GM12878 (cell line): ENCODE measurements at regions not wholly inside any gene's neighbourhood (a gene's known extent, or its start where the extent isn't known, plus 50 kb on each side); places are given as distances from the start of the nearest gene placed in this dataset.

ENCODE experiments used
- ATAC-seq: fragments of 200-7000 bp; cut with Tn5 transposase; 3 replicates; pipeline ENCODE4 v1.9.1; 2020; ENCODE audit warnings: mild to moderate bottlenecking, moderate library complexity
- BruUV-seq: library from RNA; stranded (reverse); fragments of 400-500 nt; replicated peaks from 2 replicates; lab custom pipeline; 2021; lab: Mats Ljungman, UMichigan
- CTCF ChIA-PET: fragments of 300-600 bp; sonication (Branson Sonifier 250); formaldehyde crosslinking; extraction: SDS; loops from one replicate; lab custom pipeline; 2021; ENCODE audit warnings: inconsistent platforms; lab: Yijun Ruan, JAX
- POLR2A ChIA-PET: fragments of 350-600 bp; formaldehyde crosslinking; extraction: SDS; loops from one replicate; lab custom pipeline; 2021; ENCODE audit warnings: inconsistent platforms; lab: Charles Lee
- RAD21 ChIA-PET: fragments of 300-600 bp; sonication (Branson Sonifier 250); formaldehyde crosslinking; loops from one replicate; lab custom pipeline; 2023; ENCODE audit warnings: antibody characterized with exemption; ENCODE audit not compliant: unreplicated experiment; lab: Charles Lee
- SMC1A ChIA-PET: fragments of 300-600 bp; sonication (Branson Sonifier 250); formaldehyde crosslinking; loops from one replicate; lab custom pipeline; 2023; ENCODE audit not compliant: unreplicated experiment, uncharacterized antibody; lab: Charles Lee
- DNase-seq: peaks from one replicate; pipeline ENCODE4 v3.0.0-alpha.2; 2011; ENCODE audit warnings: low read depth, low spot score
- FAIRE-seq: peaks from 3 replicates; lab custom pipeline; 2011; peaks lifted over from hg19 to GRCh38; lab: Jason Lieb, UNC
- H2AFZ ChIP-seq: 2 replicates; pipeline ENCODE4 v1.6.0; 2011; ENCODE audit warnings: low read depth, low read length, control low read depth; ENCODE audit not compliant: control insufficient read depth
- H3K27ac ChIP-seq: 2 replicates; pipeline ENCODE4 v1.5.1; 2011; ENCODE audit warnings: control low read depth; ENCODE audit not compliant: control insufficient read depth, insufficient read depth
- H3K27me3 ChIP-seq, 2 experiments: replicated peaks in 1 of 2; 2 replicates each; pipeline versions ENCODE4 v1.6.0 to v1.6.1; 2011; ENCODE audit warnings: low read length in 1 of 2; ENCODE audit not compliant: control insufficient read depth in 2 of 2, insufficient read depth in 2 of 2
- H3K36me3 ChIP-seq, 2 experiments: 2 replicates each; pipeline ENCODE4 v1.5.1; 2011; ENCODE audit warnings: low read length in 1 of 2; ENCODE audit not compliant: control insufficient read depth in 2 of 2, insufficient read depth in 2 of 2
- H3K4me1 ChIP-seq: 2 replicates; pipeline ENCODE4 v1.6.1; 2011; ENCODE audit warnings: mild to moderate bottlenecking, low read length, moderate library complexity, mixed read lengths; ENCODE audit not compliant: control insufficient read depth, insufficient read depth
- H3K4me2 ChIP-seq: 2 replicates; pipeline ENCODE4 v1.6.0; 2011; ENCODE audit warnings: control low read depth; ENCODE audit not compliant: control insufficient read depth, insufficient read depth
- H3K4me3 ChIP-seq: fragments of 200-600 bp; sonication (generic); 2 replicates; pipeline ENCODE4 v1.5.1; 2016
- H3K79me2 ChIP-seq: 2 replicates; pipeline ENCODE4 v1.6.0; 2011; ENCODE audit warnings: low read length; ENCODE audit not compliant: control insufficient read depth, insufficient read depth
- H3K9ac ChIP-seq: 2 replicates; pipeline ENCODE4 v1.8.0; 2011; ENCODE audit warnings: low read length, control low read depth, mixed read lengths; ENCODE audit not compliant: control insufficient read depth, insufficient read depth
- H3K9me3 ChIP-seq: replicated peaks from 3 replicates; pipeline ENCODE4 v1.5.1; 2011; ENCODE audit warnings: mild to moderate bottlenecking, low read length; ENCODE audit not compliant: control insufficient read depth, insufficient read depth
- H4K20me1 ChIP-seq: 2 replicates; pipeline ENCODE4 v1.6.0; 2011; ENCODE audit not compliant: control insufficient read depth, insufficient read depth
- BHLHE40 ChIP-seq, 2 experiments: fragments of 450-650 bp in 1 of 2; IDR thresholded peaks; 2 replicates each; pipeline ENCODE4 v1.6.1; 2011 to 2017; ENCODE audit warnings: low read depth in 2 of 2, borderline replicate concordance in 1 of 2, improper control_type of control experiment in 1 of 2, low read length in 1 of 2, mild to moderate bottlenecking in 1 of 2
- CHD1 ChIP-seq: IDR thresholded peaks from 2 replicates; pipeline ENCODE4 v1.6.1; 2012; ENCODE audit warnings: low read depth, low read length, improper control_type of control experiment
- CUX1 ChIP-seq: IDR thresholded peaks from 2 replicates; pipeline ENCODE4 v1.6.1; 2012; ENCODE audit warnings: improper control_type of control experiment, low read depth, low read length; ENCODE audit not compliant: insufficient replicate concordance
- IRF4 ChIP-seq: IDR thresholded peaks from 2 replicates; pipeline ENCODE4 v1.6.1; 2011; ENCODE audit warnings: low read depth, low read length
- PAX8 ChIP-seq: fragments of 450-650 bp; IDR thresholded peaks from 2 replicates; pipeline ENCODE4 v1.6.1; 2017; ENCODE audit warnings: mild to moderate bottlenecking, moderate library complexity
- PBX3 ChIP-seq: IDR thresholded peaks from 2 replicates; pipeline ENCODE4 v1.6.1; 2011; ENCODE audit warnings: mild to moderate bottlenecking, low read depth, low read length, moderate library complexity; ENCODE audit not compliant: insufficient replicate concordance
- RCOR1 ChIP-seq: conservative IDR thresholded peaks from 2 replicates; pipeline ENCODE4 v1.6.1; 2012; ENCODE audit warnings: low read depth, low read length, improper control_type of control experiment
- RELA ChIP-seq: fragments of 450-650 bp; IDR thresholded peaks from 2 replicates; pipeline ENCODE4 v1.8.0; 2014; ENCODE audit warnings: borderline replicate concordance; ENCODE audit not compliant: partially characterized antibody
- SMC3 ChIP-seq: IDR thresholded peaks from 2 replicates; pipeline ENCODE4 v1.6.1; 2011; ENCODE audit warnings: low read length, improper control_type of control experiment, borderline replicate concordance
- WRNIP1 ChIP-seq: IDR thresholded peaks from 2 replicates; pipeline ENCODE4 v1.6.1; 2011; ENCODE audit warnings: low read depth, low read length, improper control_type of control experiment, borderline replicate concordance
- ZNF217 ChIP-seq: fragments of 450-650 bp; IDR thresholded peaks from 2 replicates; pipeline ENCODE4 v1.6.1; 2017; ENCODE audit warnings: antibody characterized with exemption, mild to moderate bottlenecking
- ZNF384 ChIP-seq: IDR thresholded peaks from 2 replicates; pipeline ENCODE4 v1.6.1; 2012; ENCODE audit warnings: low read depth, mild to moderate bottlenecking, low read length, improper control_type of control experiment, borderline replicate concordance
- WGBS: methylation state at CpG from one replicate; pipeline ENCODE4 v1.1.6; 2016; ENCODE audit warnings: low lambda C conversion rate; ENCODE audit not compliant: insufficient replicate concordance, insufficient coverage; ENCODE audit errors: missing lambda C conversion rate; 5-methylcytosine and 5-hydroxymethylcytosine counted together
- in situ Hi-C: fragments of 300-500 bp; cut with MboI; formaldehyde crosslinking; loops from 9 replicates; pipeline ENCODE4 v1.14.3; 2018; ENCODE audit warnings: mixed read lengths
- intact Hi-C: fragments of 100-400 bp; cut with micrococcal nuclease; formaldehyde crosslinking; loops from one replicate; pipeline ENCODE4 v1.14.2; 2022; ENCODE audit not compliant: unreplicated experiment
- TF ChIP-seq, protein P1 (sequence below): fragments of 450-650 bp; IDR thresholded peaks from 2 replicates; pipeline ENCODE4 v1.6.1; 2016; ENCODE audit warnings: mild to moderate bottlenecking, moderate library complexity, borderline replicate concordance

DNA sequence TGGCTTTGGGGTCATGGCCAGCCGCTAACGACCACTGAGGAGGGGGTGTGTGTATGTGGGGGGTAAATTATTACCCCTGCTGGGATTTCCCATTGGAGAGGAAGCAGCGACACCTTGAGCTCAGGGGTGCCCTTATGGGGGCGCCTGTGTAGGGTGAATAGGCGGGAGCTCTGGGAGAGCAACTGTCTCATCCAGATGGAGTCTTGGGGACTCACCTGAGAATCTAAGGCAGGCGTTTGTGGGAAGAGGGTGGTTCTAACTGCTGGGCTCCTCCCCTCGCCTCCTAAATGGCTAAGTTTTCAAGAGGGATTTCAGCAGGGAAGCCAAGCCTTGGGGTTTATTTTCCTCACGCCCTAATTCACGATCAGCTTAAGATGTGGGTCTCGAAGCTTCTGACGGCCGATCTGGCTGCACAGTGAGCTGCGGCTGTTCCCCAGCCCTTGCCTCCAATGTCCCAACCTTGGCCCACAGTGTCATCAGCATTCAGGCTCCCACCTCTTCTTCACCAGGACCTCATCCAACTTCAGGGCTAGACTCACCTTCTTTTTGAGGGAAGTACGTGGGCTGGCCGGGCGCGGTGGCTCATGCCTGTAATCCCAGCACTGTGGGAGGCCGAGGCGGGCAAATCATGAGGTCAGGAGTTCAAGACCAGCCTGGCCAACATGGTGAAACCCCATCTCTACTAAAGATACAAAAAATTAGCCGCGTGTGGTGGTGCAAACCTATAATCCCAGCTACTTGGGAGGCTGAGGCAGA lies 136.9 kb upstream of the EEF2KMT start:
- FAIRE-seq = no peak
- no peaks in the 10 kb centered on the region for H4K20me1 ChIP-seq
- H3K4me3 ChIP-seq = no peak overlapping the region
- no peak overlapping the region for H3K9ac ChIP-seq
- RAD21 ChIA-PET = no interaction called here
- H3K79me2 ChIP-seq = no peaks in the 10 kb centered on the region
- no peaks in the 10 kb centered on the region for H3K27me3 ChIP-seq
- intact Hi-C loops (loop anchor here (5.0 to 10.0 kb wide), 3 partner anchors 258 to 1408 kb away; no protein-coding TSS in a partner anchor), in situ Hi-C loops (loop anchor here (5.0 to 10.0 kb wide), 2 partner anchors 380 to 1408 kb away; no protein-coding TSS in a partner anchor)
- H3K27ac ChIP-seq = no peak overlapping the region
- no peak overlapping the region for H3K4me2 ChIP-seq
- no peaks in the 10 kb centered on the region for H3K4me1 ChIP-seq
- no TSS peak for BruUV-seq
- no peaks in the 10 kb centered on the region for H3K36me3 ChIP-seq
- POLR2A ChIA-PET = no interaction called here
- SMC1A ChIA-PET = no interaction called here
- CTCF ChIA-PET = no interaction called here
- 27% methylated on average over 21 of the region's 21 CpGs for WGBS
- no peak overlapping the region for H2AFZ ChIP-seq
- no peaks in the 10 kb centered on the region for H3K9me3 ChIP-seq
- no peak for ATAC-seq
- DNase-seq = no peak
- TF ChIP-seq IRF4 (no peak), PBX3 (no peak), CUX1 (no peak), RELA (no peak), ZNF217 (no peak), SMC3 (no peak), ZNF384 (no peak), WRNIP1 (no peak), BHLHE40 (IDR thresholded peaks at IDR 0.05; ENCODE audit: borderline replicate concordance in 1 of 2, low read depth in 2 of 2, low read length in 1 of 2) (no peak), PAX8 (no peak), CHD1 (no peak), RCOR1 (no peak)
- TF ChIP-seq, protein P1, sequence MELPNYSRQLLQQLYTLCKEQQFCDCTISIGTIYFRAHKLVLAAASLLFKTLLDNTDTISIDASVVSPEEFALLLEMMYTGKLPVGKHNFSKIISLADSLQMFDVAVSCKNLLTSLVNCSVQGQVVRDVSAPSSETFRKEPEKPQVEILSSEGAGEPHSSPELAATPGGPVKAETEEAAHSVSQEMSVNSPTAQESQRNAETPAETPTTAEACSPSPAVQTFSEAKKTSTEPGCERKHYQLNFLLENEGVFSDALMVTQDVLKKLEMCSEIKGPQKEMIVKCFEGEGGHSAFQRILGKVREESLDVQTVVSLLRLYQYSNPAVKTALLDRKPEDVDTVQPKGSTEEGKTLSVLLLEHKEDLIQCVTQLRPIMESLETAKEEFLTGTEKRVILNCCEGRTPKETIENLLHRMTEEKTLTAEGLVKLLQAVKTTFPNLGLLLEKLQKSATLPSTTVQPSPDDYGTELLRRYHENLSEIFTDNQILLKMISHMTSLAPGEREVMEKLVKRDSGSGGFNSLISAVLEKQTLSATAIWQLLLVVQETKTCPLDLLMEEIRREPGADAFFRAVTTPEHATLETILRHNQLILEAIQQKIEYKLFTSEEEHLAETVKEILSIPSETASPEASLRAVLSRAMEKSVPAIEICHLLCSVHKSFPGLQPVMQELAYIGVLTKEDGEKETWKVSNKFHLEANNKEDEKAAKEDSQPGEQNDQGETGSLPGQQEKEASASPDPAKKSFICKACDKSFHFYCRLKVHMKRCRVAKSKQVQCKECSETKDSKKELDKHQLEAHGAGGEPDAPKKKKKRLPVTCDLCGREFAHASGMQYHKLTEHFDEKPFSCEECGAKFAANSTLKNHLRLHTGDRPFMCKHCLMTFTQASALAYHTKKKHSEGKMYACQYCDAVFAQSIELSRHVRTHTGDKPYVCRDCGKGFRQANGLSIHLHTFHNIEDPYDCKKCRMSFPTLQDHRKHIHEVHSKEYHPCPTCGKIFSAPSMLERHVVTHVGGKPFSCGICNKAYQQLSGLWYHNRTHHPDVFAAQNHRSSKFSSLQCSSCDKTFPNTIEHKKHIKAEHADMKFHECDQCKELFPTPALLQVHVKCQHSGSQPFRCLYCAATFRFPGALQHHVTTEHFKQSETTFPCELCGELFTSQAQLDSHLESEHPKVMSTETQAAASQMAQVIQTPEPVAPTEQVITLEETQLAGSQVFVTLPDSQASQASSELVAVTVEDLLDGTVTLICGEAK = no peak
